HCT116 (cell line): ENCODE measurements at regions not wholly inside any gene's neighbourhood (a gene's known extent, or its start where the extent isn't known, plus 50 kb on each side); places are given as distances from the start of the nearest gene placed in this dataset.

ENCODE experiments used
- CBX3 ChIP-seq: IDR thresholded peaks from 2 replicates; pipeline ENCODE4 v1.6.1; 2012; ENCODE audit warnings: low read depth
- CEBPB ChIP-seq: IDR thresholded peaks from 2 replicates; pipeline ENCODE4 v1.6.1; 2012; ENCODE audit warnings: low read depth
- EGR1 ChIP-seq: IDR thresholded peaks from 2 replicates; pipeline ENCODE4 v1.6.1; 2012; ENCODE audit warnings: low read depth
- EZH2 ChIP-seq: fragments of 200-600 bp; sonication (generic); IDR thresholded peaks from 2 replicates; pipeline ENCODE4 v1.6.1; 2017; ENCODE audit warnings: antibody characterized with exemption, mixed run types
- EZH2phosphoT487 ChIP-seq: fragments of 200-600 bp; IDR thresholded peaks from 2 replicates; pipeline ENCODE4 v1.6.1; 2018; ENCODE audit warnings: antibody characterized with exemption, borderline replicate concordance
- JUND ChIP-seq: IDR thresholded peaks from 2 replicates; pipeline ENCODE4 v1.6.1; 2012
- POLR2A ChIP-seq: IDR thresholded peaks from 2 replicates; pipeline ENCODE4 v1.7.0; 2011; ENCODE audit warnings: borderline replicate concordance; ENCODE audit not compliant: insufficient read depth, insufficient read length; ENCODE audit errors: extremely low read depth
- POLR2AphosphoS5 ChIP-seq: IDR thresholded peaks from 2 replicates; pipeline ENCODE4 v1.6.1; 2011; ENCODE audit warnings: mild to moderate bottlenecking, low read depth, low read length, moderate library complexity
- RAD21 ChIP-seq: IDR thresholded peaks from 2 replicates; pipeline ENCODE4 v1.6.1; 2012; ENCODE audit warnings: low read depth, mild to moderate bottlenecking
- SRF ChIP-seq: IDR thresholded peaks from 2 replicates; pipeline ENCODE4 v1.6.1; 2012; ENCODE audit warnings: low read depth
- YY1 ChIP-seq: IDR thresholded peaks from 2 replicates; pipeline ENCODE4 v1.6.1; 2011; ENCODE audit warnings: low read length, low read depth, moderate library complexity, mild to moderate bottlenecking; ENCODE audit not compliant: insufficient replicate concordance; ENCODE audit errors: extremely low read depth
- TF ChIP-seq, protein P1 (sequence below), 3 experiments: fragments of 200-600 bp in 1 of 3; sonication (generic) in 1 of 3; IDR thresholded peaks in 2 of 3; conservative IDR thresholded peaks in 1 of 3; 2 replicates each; pipeline ENCODE4 v1.5.1; 2012 to 2017; ENCODE audit warnings: low read depth in 2 of 3, low read length in 2 of 3, antibody characterized with exemption in 1 of 3, borderline replicate concordance in 1 of 3, control low read depth in 1 of 3, mild to moderate bottlenecking in 1 of 3, mixed read lengths in 1 of 3, mixed run types in 1 of 3, moderate library complexity in 1 of 3; ENCODE audit not compliant: insufficient read depth in 1 of 3
- TF ChIP-seq, protein P2 (sequence below): IDR thresholded peaks from 2 replicates; pipeline ENCODE4 v1.6.1; 2012
- TF ChIP-seq, protein P3 (sequence below): IDR thresholded peaks from 2 replicates; pipeline ENCODE4 v1.6.1; 2012; ENCODE audit warnings: low read depth

DNA sequence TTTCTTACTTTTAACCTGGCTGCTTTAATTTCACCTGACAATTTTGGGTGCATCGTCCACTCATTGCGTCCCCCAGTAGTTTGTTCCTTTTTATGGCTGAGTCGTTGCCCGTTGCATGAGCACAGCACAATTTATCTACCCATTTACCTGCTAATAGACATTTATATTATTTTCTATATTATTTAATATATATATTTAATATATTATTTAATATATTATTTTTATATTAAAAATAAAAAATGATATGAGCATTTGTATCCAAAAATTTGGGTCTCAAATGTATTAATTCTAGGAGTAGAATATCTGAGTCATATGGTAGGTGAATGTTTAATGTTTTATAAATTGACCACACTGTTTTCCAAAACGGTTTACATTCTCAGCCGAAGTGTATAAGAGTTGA is 300.2 kb downstream of the THBS2 start:
- no peak for TF ChIP-seq POLR2AphosphoS5
- TF ChIP-seq, protein P1, sequence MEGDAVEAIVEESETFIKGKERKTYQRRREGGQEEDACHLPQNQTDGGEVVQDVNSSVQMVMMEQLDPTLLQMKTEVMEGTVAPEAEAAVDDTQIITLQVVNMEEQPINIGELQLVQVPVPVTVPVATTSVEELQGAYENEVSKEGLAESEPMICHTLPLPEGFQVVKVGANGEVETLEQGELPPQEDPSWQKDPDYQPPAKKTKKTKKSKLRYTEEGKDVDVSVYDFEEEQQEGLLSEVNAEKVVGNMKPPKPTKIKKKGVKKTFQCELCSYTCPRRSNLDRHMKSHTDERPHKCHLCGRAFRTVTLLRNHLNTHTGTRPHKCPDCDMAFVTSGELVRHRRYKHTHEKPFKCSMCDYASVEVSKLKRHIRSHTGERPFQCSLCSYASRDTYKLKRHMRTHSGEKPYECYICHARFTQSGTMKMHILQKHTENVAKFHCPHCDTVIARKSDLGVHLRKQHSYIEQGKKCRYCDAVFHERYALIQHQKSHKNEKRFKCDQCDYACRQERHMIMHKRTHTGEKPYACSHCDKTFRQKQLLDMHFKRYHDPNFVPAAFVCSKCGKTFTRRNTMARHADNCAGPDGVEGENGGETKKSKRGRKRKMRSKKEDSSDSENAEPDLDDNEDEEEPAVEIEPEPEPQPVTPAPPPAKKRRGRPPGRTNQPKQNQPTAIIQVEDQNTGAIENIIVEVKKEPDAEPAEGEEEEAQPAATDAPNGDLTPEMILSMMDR (IDR thresholded peaks at IDR 0.05 in 2 of 3, conservative IDR thresholded peaks at IDR 0.05 in 1 of 3; ENCODE audit: borderline replicate concordance in 1 of 3, insufficient read depth in 1 of 3, low read depth in 2 of 3, low read length in 2 of 3): no peak
- no peak for TF ChIP-seq CEBPB
- no peak for TF ChIP-seq POLR2A
- TF ChIP-seq EGR1: no peak
- no peak for TF ChIP-seq CBX3
- no peak for TF ChIP-seq EZH2
- no peak for TF ChIP-seq YY1
- TF ChIP-seq RAD21: no peak
- TF ChIP-seq, protein P2, sequence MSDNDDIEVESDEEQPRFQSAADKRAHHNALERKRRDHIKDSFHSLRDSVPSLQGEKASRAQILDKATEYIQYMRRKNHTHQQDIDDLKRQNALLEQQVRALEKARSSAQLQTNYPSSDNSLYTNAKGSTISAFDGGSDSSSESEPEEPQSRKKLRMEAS: no peak
- no peak for TF ChIP-seq SRF
- TF ChIP-seq EZH2phosphoT487: no peak
- no peak for TF ChIP-seq JUND
- TF ChIP-seq, protein P3, sequence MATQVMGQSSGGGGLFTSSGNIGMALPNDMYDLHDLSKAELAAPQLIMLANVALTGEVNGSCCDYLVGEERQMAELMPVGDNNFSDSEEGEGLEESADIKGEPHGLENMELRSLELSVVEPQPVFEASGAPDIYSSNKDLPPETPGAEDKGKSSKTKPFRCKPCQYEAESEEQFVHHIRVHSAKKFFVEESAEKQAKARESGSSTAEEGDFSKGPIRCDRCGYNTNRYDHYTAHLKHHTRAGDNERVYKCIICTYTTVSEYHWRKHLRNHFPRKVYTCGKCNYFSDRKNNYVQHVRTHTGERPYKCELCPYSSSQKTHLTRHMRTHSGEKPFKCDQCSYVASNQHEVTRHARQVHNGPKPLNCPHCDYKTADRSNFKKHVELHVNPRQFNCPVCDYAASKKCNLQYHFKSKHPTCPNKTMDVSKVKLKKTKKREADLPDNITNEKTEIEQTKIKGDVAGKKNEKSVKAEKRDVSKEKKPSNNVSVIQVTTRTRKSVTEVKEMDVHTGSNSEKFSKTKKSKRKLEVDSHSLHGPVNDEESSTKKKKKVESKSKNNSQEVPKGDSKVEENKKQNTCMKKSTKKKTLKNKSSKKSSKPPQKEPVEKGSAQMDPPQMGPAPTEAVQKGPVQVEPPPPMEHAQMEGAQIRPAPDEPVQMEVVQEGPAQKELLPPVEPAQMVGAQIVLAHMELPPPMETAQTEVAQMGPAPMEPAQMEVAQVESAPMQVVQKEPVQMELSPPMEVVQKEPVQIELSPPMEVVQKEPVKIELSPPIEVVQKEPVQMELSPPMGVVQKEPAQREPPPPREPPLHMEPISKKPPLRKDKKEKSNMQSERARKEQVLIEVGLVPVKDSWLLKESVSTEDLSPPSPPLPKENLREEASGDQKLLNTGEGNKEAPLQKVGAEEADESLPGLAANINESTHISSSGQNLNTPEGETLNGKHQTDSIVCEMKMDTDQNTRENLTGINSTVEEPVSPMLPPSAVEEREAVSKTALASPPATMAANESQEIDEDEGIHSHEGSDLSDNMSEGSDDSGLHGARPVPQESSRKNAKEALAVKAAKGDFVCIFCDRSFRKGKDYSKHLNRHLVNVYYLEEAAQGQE: no peak
